Ishikawa (cell line): ENCODE measurements at regions not wholly inside any gene's neighbourhood (a gene's known extent, or its start where the extent isn't known, plus 50 kb on each side); places are given as distances from the start of the nearest gene placed in this dataset.

Experiments used
- CEBPB ChIP-seq: IDR thresholded peaks from 2 replicates; pipeline ENCODE4 v1.6.1; 2012
- CREB1 ChIP-seq: IDR thresholded peaks from 2 replicates; pipeline ENCODE4 v1.6.1; 2012; ENCODE audit warnings: low read depth
- EGR1 ChIP-seq: IDR thresholded peaks from 2 replicates; pipeline ENCODE4 v1.6.1; 2012
- EP300 ChIP-seq: IDR thresholded peaks from 2 replicates; pipeline ENCODE4 v1.6.1; 2012; ENCODE audit warnings: borderline replicate concordance
- FOXM1 ChIP-seq: IDR thresholded peaks from 2 replicates; pipeline ENCODE4 v1.6.1; 2012; ENCODE audit warnings: low read depth, borderline replicate concordance
- NFIC ChIP-seq: IDR thresholded peaks from 2 replicates; pipeline ENCODE4 v1.6.1; 2012
- RAD21 ChIP-seq: IDR thresholded peaks from 2 replicates; pipeline ENCODE4 v1.6.1; 2012; ENCODE audit warnings: low read depth
- REST ChIP-seq: IDR thresholded peaks from 2 replicates; pipeline ENCODE4 v1.6.1; 2012; ENCODE audit warnings: low read depth, mild to moderate bottlenecking
- TAF1 ChIP-seq: IDR thresholded peaks from 2 replicates; pipeline ENCODE4 v1.6.1; 2012; ENCODE audit warnings: low read depth, mild to moderate bottlenecking
- TCF12 ChIP-seq: IDR thresholded peaks from 2 replicates; pipeline ENCODE4 v1.6.1; 2012; ENCODE audit warnings: low read depth
- TEAD4 ChIP-seq: IDR thresholded peaks from 2 replicates; pipeline ENCODE4 v1.6.1; 2012
- USF1 ChIP-seq: IDR thresholded peaks from 2 replicates; pipeline ENCODE4 v1.6.1; 2012
- YY1 ChIP-seq: IDR thresholded peaks from 2 replicates; pipeline ENCODE4 v1.6.1; 2012; ENCODE audit warnings: low read depth
- ZBTB7A ChIP-seq: IDR thresholded peaks from 2 replicates; pipeline ENCODE4 v1.6.1; 2012; ENCODE audit warnings: low read depth
- TF ChIP-seq, protein P1 (sequence below): IDR thresholded peaks from 2 replicates; pipeline ENCODE4 v1.6.1; 2012

DNA sequence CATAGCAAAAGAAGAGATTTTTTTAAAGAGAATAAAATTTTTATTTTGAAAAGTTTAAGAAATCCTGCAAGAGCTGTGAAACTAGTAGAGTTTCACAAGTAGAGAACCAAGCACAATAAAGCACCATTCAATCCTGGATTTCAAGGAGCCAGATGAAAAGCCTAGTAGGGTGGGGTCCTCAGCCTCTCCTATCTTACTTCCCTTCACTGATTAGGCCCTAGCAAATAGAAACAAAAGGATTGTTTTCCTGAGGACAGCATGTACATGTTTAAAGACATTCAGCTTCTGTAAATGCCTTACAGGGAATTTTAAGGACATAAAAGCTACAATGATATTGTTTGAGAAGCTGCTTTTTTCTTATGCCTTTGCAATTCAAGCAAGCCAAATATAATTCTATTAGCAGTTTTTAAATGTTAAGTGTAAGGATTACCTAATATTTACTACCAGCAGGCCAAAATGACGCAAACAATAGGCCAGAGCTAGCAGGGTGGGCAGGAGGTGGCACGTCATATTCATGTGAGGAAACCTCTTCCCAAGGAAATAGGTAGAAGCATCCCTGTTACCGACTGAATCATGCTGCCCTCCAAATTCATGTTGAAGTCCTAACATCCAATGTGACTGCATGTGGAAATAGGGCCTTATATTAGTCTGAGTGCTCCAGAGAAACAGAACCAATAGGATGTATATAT, 337.6 kb downstream of the MLLT3 start:
- no peak for TF ChIP-seq REST
- no peak for TF ChIP-seq ZBTB7A
- TF ChIP-seq RAD21, result no peak
- TF ChIP-seq YY1, result no peak
- no peak for TF ChIP-seq TCF12
- no peak for TF ChIP-seq NFIC
- TF ChIP-seq FOXM1, result no peak
- TF ChIP-seq EGR1, result no peak
- TF ChIP-seq CEBPB, result no peak
- TF ChIP-seq TAF1, result no peak
- TF ChIP-seq TEAD4, result no peak
- no peak for TF ChIP-seq EP300
- TF ChIP-seq, protein P1, sequence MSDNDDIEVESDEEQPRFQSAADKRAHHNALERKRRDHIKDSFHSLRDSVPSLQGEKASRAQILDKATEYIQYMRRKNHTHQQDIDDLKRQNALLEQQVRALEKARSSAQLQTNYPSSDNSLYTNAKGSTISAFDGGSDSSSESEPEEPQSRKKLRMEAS, result no peak
- TF ChIP-seq USF1, result no peak
- no peak for TF ChIP-seq CREB1

- TF ChIP-seq, protein P1, result no peak
- no peak for TF ChIP-seq CREB1
- no peak for TF ChIP-seq TAF1
- TF ChIP-seq USF1, result no peak
- no peak for TF ChIP-seq ZBTB7A
- TF ChIP-seq REST, result no peak
- no peak for TF ChIP-seq CEBPB
- no peak for TF ChIP-seq YY1
- no peak for TF ChIP-seq EGR1
- TF ChIP-seq FOXM1, result no peak
- no peak; the same call in 1 of the 2 replicates for TF ChIP-seq RAD21
- TF ChIP-seq EP300, result no peak
- TF ChIP-seq TEAD4, result no peak
- TF ChIP-seq NFIC, result no peak
- no peak for TF ChIP-seq TCF12
Observed at GRCh38 chr9:20280330-20280729, 342.0 kb downstream of the MLLT3 start.

DNA sequence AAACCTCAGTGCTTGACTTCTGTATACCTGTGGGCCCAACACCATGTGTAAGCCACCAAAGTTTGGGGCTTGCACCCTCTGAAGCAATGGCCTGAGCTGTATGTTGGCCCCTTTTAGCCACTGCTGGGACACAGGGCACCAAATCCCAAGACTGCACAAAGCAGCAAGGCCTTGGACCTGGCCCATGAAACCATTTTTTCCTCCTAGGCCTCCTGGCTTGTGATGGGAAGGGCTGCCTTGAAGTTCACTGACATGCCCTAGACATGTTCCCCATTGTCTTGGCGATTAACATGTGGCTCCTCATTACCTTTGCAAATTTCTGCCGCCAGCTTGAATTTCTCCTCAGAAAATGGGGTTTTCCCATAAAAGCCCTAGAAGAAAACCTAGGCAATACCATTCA, 345.5 kb downstream of the MLLT3 start:
- TF ChIP-seq CEBPB (no peak), EGR1 (no peak), USF1 (no peak), REST (no peak), TAF1 (no peak), ZBTB7A (no peak), EP300 (no peak), FOXM1 (no peak), TEAD4 (no peak), YY1 (no peak), TCF12 (no peak), RAD21 (no peak), NFIC (no peak)

DNA sequence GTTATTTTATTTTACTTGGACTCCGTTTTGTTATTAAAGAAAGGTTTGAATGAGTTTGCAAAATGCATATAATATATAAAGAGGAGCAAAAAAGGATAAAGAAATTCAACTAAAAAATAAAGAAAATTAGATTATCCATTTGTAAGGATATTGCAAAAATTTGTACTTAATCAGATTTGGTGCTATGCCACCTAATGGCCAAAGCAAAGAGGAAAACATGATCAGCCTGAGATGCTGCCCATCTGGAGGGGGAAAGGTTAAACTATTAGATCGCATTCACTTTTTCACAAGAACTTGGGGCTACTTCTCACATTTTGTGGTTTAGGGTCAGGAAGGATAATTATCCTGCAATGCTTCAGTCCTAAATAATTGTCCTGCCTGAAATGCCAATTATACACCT, 350.6 kb downstream of the MLLT3 start:
- TF ChIP-seq NFIC (no peak), EGR1 (no peak), RAD21 (no peak), TAF1 (no peak), TEAD4 (no peak), EP300 (no peak), TCF12 (no peak), ZBTB7A (no peak), CREB1 (no peak), USF1 (no peak), YY1 (no peak), REST (no peak), FOXM1 (no peak), CEBPB (no peak)
- TF ChIP-seq, protein P1, result no peak
